H1 (cell line): ENCODE measurements at regions not wholly inside any gene's neighbourhood (a gene's known extent, or its start where the extent isn't known, plus 50 kb on each side); places are given as distances from the start of the nearest gene placed in this dataset.
A peak's percentile ranks its signal among the peaks of the same experiment; 100 is the strongest.
"Not testable (repeated sequence)": the region's sequence is repeated elsewhere in the genome, so short reads cannot be mapped to it uniquely, and the experiment has no call there.

Experiments
- CTCF ChIA-PET: fragments of 300-600 bp; sonication (Branson Sonifier 250); formaldehyde crosslinking; loops from one replicate; lab custom pipeline; 2021; ENCODE audit not compliant: partially characterized antibody; lab: Charles Lee
- POLR2A ChIA-PET: fragments of 300-600 bp; sonication (Branson Sonifier 250); formaldehyde crosslinking; loops from one replicate; lab custom pipeline; 2021; ENCODE audit warnings: inconsistent platforms; ENCODE audit not compliant: partially characterized antibody; lab: Charles Lee
- DNase-seq, 2 experiments: peaks; one replicate each; pipeline versions ENCODE4 v3.0.0 to v3.0.0-alpha.2; 2010 to 2022; ENCODE audit warnings: low spot score in 2 of 2, low read depth in 1 of 2, mixed read lengths in 1 of 2
- FAIRE-seq: peaks from 2 replicates; lab custom pipeline; 2011; peaks lifted over from hg19 to GRCh38; lab: Jason Lieb, UNC
- H2AFZ ChIP-seq: 2 replicates; pipeline ENCODE4 v1.8.1; 2012; ENCODE audit warnings: low read length, inconsistent platforms
- H2AK5ac ChIP-seq: 2 replicates; pipeline ENCODE4 v1.6.1; 2013; ENCODE audit warnings: low read depth, low read length
- H2BK120ac ChIP-seq: replicated peaks from 2 replicates; pipeline ENCODE3; 2013; ENCODE audit warnings: low read depth, low read length, inconsistent platforms
- H2BK12ac ChIP-seq: 2 replicates; pipeline ENCODE4 v1.6.1; 2013; ENCODE audit warnings: low read depth, low read length
- H2BK15ac ChIP-seq: 2 replicates; pipeline ENCODE4 v1.6.1; 2013; ENCODE audit warnings: low read length
- H2BK20ac ChIP-seq: 2 replicates; pipeline ENCODE4 v1.6.1; 2013; ENCODE audit warnings: low read length
- H2BK5ac ChIP-seq: 2 replicates; pipeline ENCODE4 v1.6.1; 2013; ENCODE audit warnings: low read depth, low read length
- H3K14ac ChIP-seq: 2 replicates; pipeline ENCODE4 v1.6.1; 2013; ENCODE audit warnings: inconsistent platforms; ENCODE audit not compliant: insufficient read length
- H3K18ac ChIP-seq: 2 replicates; pipeline ENCODE4 v1.6.1; 2013; ENCODE audit warnings: low read length; ENCODE audit errors: extremely low read depth
- H3K23ac ChIP-seq: 2 replicates; pipeline ENCODE4 v1.6.1; 2013; ENCODE audit warnings: inconsistent platforms; ENCODE audit not compliant: insufficient read length
- H3K23me2 ChIP-seq: 2 replicates; pipeline ENCODE4 v1.6.1; 2013; ENCODE audit warnings: low read depth, low read length
- H3K27ac ChIP-seq: 2 replicates; pipeline ENCODE4 v1.6.1; 2011; ENCODE audit warnings: low read depth, low read length, inconsistent platforms
- H3K27me3 ChIP-seq, 4 experiments: replicated peaks in 1 of 4; 1 replicate in 1 of 4; 2 replicates in 3 of 4; pipeline versions ENCODE4 v1.6.1 to v1.8.1; 2011 to 2013; ENCODE audit warnings: low read length in 3 of 4, mild to moderate bottlenecking in 3 of 4, inconsistent platforms in 2 of 4, mixed read lengths in 2 of 4, moderate library complexity in 1 of 4; ENCODE audit not compliant: control insufficient read depth in 3 of 4, insufficient read depth in 3 of 4; ENCODE audit errors: extremely low read depth in 1 of 4
- H3K36me3 ChIP-seq, 4 experiments: 2 replicates each; pipeline versions ENCODE4 v1.6.1 to v1.8.1; 2011 to 2013; ENCODE audit warnings: mild to moderate bottlenecking in 4 of 4, low read length in 3 of 4, moderate library complexity in 2 of 4, control low read depth in 1 of 4, inconsistent platforms in 1 of 4; ENCODE audit not compliant: insufficient read depth in 4 of 4, control insufficient read depth in 2 of 4
- H3K4ac ChIP-seq: replicated peaks from 2 replicates; pipeline ENCODE3; 2013; ENCODE audit warnings: low read length, low read depth, mixed read lengths, inconsistent platforms; ENCODE audit not compliant: insufficient read length
- H3K4me1 ChIP-seq, 4 experiments: replicated peaks in 1 of 4; 1 replicate in 1 of 4; 2 replicates in 3 of 4; pipeline versions ENCODE4 v1.6.1 to v1.8.1; 2011 to 2013; ENCODE audit warnings: low read length in 3 of 4, inconsistent platforms in 2 of 4, mixed read lengths in 1 of 4; ENCODE audit not compliant: insufficient read depth in 4 of 4, control insufficient read depth in 3 of 4
- H3K4me2 ChIP-seq, 2 experiments: 2 replicates each; pipeline versions ENCODE4 v1.6.1 to v1.8.1; 2011 to 2013; ENCODE audit warnings: low read depth in 2 of 2, low read length in 2 of 2, control low read depth in 1 of 2, inconsistent platforms in 1 of 2, mild to moderate bottlenecking in 1 of 2; ENCODE audit not compliant: insufficient read depth in 1 of 2
- H3K4me3 ChIP-seq, 4 experiments: fragments of 200-600, 300-600 bp in 1 of 4; sonication (generic), shearing (Covaris generic), sonication (Bioruptor Twin) in 1 of 4; 2 replicates each; pipeline versions ENCODE4 v1.5.1 to v1.8.1; 2011 to 2016; ENCODE audit warnings: low read length in 4 of 4, low read depth in 3 of 4, control low read depth in 2 of 4, inconsistent platforms in 2 of 4, mild to moderate bottlenecking in 2 of 4, mixed read lengths in 1 of 4, moderate library complexity in 1 of 4; ENCODE audit not compliant: insufficient read depth in 2 of 4; ENCODE audit errors: extremely low read depth in 1 of 4
- H3K56ac ChIP-seq: replicated peaks from 2 replicates; pipeline ENCODE3; 2013; ENCODE audit warnings: low read depth, mild to moderate bottlenecking, mixed read lengths, low read length, inconsistent platforms; ENCODE audit not compliant: insufficient read length
- H3K79me1 ChIP-seq: 2 replicates; pipeline ENCODE4 v1.6.1; 2013; ENCODE audit warnings: low read depth, low read length, control low read depth
- H3K79me2 ChIP-seq, 2 experiments: 2 replicates each; pipeline versions ENCODE4 v1.6.1 to v1.8.1; 2012 to 2013; ENCODE audit warnings: low read length in 2 of 2, mild to moderate bottlenecking in 2 of 2, inconsistent platforms in 1 of 2; ENCODE audit not compliant: insufficient read depth in 2 of 2, control insufficient read depth in 1 of 2
- H3K9ac ChIP-seq, 4 experiments: replicated peaks in 1 of 4; 1 replicate in 1 of 4; 2 replicates in 3 of 4; pipeline versions ENCODE4 v1.6.1 to v1.8.1; 2011 to 2013; ENCODE audit warnings: low read depth in 3 of 4, low read length in 3 of 4, control low read depth in 2 of 4, mild to moderate bottlenecking in 2 of 4, moderate library complexity in 2 of 4, inconsistent platforms in 1 of 4; ENCODE audit errors: extremely low read depth in 1 of 4
- H3K9me3 ChIP-seq, 2 experiments: 2 replicates each; pipeline versions ENCODE4 v1.6.1 to v1.8.1; 2012 to 2013; ENCODE audit warnings: mild to moderate bottlenecking in 2 of 2, moderate library complexity in 2 of 2, control low read depth in 1 of 2, inconsistent platforms in 1 of 2, low read depth in 1 of 2, low read length in 1 of 2, mixed read lengths in 1 of 2; ENCODE audit not compliant: insufficient read depth in 2 of 2
- H4K20me1 ChIP-seq, 2 experiments: replicated peaks in 1 of 2; 2 replicates each; pipeline versions ENCODE3 to v1.8.1; 2011 to 2013; ENCODE audit warnings: inconsistent platforms in 2 of 2, low read length in 2 of 2, mild to moderate bottlenecking in 1 of 2; ENCODE audit not compliant: insufficient read depth in 2 of 2, control insufficient read depth in 1 of 2
- H4K5ac ChIP-seq: 2 replicates; pipeline ENCODE4 v1.6.1; 2013; ENCODE audit warnings: low read length, low read depth, mixed read lengths, inconsistent platforms; ENCODE audit not compliant: insufficient read length
- H4K8ac ChIP-seq: 2 replicates; pipeline ENCODE4 v1.8.0; 2013; ENCODE audit warnings: mild to moderate bottlenecking, moderate library complexity, low read length, inconsistent platforms; ENCODE audit not compliant: insufficient read depth; ENCODE audit errors: extremely low read depth
- H4K91ac ChIP-seq: replicated peaks from 2 replicates; pipeline ENCODE3; 2013; ENCODE audit warnings: low read length, mixed read lengths, inconsistent platforms; ENCODE audit not compliant: insufficient read length
- CTCF ChIP-seq, 3 experiments: IDR thresholded peaks; 1 replicate in 2 of 3; 2 replicates in 1 of 3; pipeline versions ENCODE4 v1.5.1 to v1.6.1; 2011; ENCODE audit warnings: low read length in 3 of 3, mild to moderate bottlenecking in 3 of 3, inconsistent platforms in 2 of 3, low read depth in 1 of 3, moderate library complexity in 1 of 3; ENCODE audit not compliant: insufficient read depth in 1 of 3; ENCODE audit errors: control extremely low read depth in 1 of 3
- RXRA ChIP-seq: IDR thresholded peaks from 2 replicates; pipeline ENCODE4 v1.6.1; 2011; ENCODE audit warnings: low read depth, mild to moderate bottlenecking, low read length, moderate library complexity; ENCODE audit not compliant: insufficient read depth
- WGBS, 2 experiments: shearing (Covaris generic) in 1 of 2; methylation state at CpG; one replicate each; pipeline versions ENCODE4 v1.1.6 to v1.1.7; 2013 to 2015; ENCODE audit warnings: low lambda C conversion rate in 2 of 2, mixed read lengths in 2 of 2, inconsistent platforms in 1 of 2, low coverage in 1 of 2, missing lambda C conversion rate in 1 of 2; ENCODE audit not compliant: insufficient replicate concordance in 2 of 2, insufficient coverage in 1 of 2, insufficient read length in 1 of 2; ENCODE audit errors: extremely low coverage in 1 of 2, missing lambda C conversion rate in 1 of 2; 5-methylcytosine and 5-hydroxymethylcytosine counted together

GRCh38 chr10:27355918-27356573 lies 115.4 kb upstream of the ACBD5 start (continued):
- TF ChIP-seq CTCF (IDR thresholded peaks at IDR 0.05; ENCODE audit: control extremely low read depth in 1 of 3, insufficient read depth in 1 of 3, low read depth in 1 of 3, low read length in 3 of 3) (peak in 2 of 3 experiments; percentile 7 to 32; a peak in 3 of 4 replicates), RXRA (no peak)

GRCh38 chr10:27354643-27355270 lies 114.2 kb upstream of the ACBD5 start:
- H3K79me1 ChIP-seq, H3K36me3 ChIP-seq, H3K4me2 ChIP-seq, H2BK5ac ChIP-seq, H2BK120ac ChIP-seq, H3K18ac ChIP-seq, H3K23ac ChIP-seq, H3K14ac ChIP-seq, H3K4ac ChIP-seq, POLR2A ChIA-PET, H3K79me2 ChIP-seq, H2BK12ac ChIP-seq, H3K27ac ChIP-seq, H2AK5ac ChIP-seq, H3K56ac ChIP-seq, H4K5ac ChIP-seq, H3K23me2 ChIP-seq, H3K9me3 ChIP-seq, H3K9ac ChIP-seq, H4K20me1 ChIP-seq, H3K4me1 ChIP-seq, H2AFZ ChIP-seq, H3K27me3 ChIP-seq, H4K8ac ChIP-seq, H2BK20ac ChIP-seq, DNase-seq, H2BK15ac ChIP-seq, H4K91ac ChIP-seq, H3K4me3 ChIP-seq: not testable (repeated sequence)
- FAIRE-seq: peak; percentile 19
- CTCF ChIA-PET: interaction anchor here (0.8 kb wide), 1 partner anchor 21 kb away, joined by 3 read pairs; no protein-coding TSS in a partner anchor
- WGBS, 2 experiments: 82% methylated on average over 11 of the region's 11 CpGs; no CpG with 5 or more reads in 1 of the 2 experiments
